ENCODE measurements at regions not wholly inside any gene's neighbourhood (a gene's known extent, or its start where the extent isn't known, plus 50 kb on each side); places are given as distances from the start of the nearest gene placed in this dataset.

DNA sequence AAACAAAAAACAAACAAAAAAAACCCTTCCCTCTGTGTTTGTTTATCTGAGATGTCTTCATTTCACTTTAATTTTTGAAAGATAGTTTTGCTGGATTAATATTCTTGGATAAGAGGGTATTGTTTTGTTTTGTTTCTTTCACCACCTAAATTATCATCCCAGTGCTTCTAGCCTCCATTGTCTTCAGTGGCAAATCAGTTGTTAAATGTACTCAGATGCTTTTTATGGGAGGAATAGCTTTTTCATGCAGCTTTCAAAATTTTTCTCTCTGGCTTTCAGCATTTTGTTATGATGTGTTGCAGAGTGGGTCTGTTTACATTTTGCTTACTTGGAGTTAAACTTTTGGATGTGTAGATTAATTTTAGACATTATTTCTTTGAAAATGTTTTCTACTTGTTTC, 203.5 kb upstream of the DCC start:
- DNase-seq: no peak
- Histone ChIP-seq H3K9me3 (no peaks in the 10 kb centered on the region), H3K36me3 (no peaks in the 10 kb centered on the region), H3K27ac (no peak overlapping the region), H3K27me3 (no peaks in the 10 kb centered on the region), H3K4me3 (no peak overlapping the region), H3K4me1 (no peaks in the 10 kb centered on the region)
- TF ChIP-seq POLR2A (IDR thresholded peaks at IDR 0.05): no peak
- TF ChIP-seq, protein P1, sequence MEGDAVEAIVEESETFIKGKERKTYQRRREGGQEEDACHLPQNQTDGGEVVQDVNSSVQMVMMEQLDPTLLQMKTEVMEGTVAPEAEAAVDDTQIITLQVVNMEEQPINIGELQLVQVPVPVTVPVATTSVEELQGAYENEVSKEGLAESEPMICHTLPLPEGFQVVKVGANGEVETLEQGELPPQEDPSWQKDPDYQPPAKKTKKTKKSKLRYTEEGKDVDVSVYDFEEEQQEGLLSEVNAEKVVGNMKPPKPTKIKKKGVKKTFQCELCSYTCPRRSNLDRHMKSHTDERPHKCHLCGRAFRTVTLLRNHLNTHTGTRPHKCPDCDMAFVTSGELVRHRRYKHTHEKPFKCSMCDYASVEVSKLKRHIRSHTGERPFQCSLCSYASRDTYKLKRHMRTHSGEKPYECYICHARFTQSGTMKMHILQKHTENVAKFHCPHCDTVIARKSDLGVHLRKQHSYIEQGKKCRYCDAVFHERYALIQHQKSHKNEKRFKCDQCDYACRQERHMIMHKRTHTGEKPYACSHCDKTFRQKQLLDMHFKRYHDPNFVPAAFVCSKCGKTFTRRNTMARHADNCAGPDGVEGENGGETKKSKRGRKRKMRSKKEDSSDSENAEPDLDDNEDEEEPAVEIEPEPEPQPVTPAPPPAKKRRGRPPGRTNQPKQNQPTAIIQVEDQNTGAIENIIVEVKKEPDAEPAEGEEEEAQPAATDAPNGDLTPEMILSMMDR (IDR thresholded peaks at IDR 0.05): no peak
- intact Hi-C loops (cut with DNase I; ENCODE audit: low total_unique reads): no loop called here

DNA sequence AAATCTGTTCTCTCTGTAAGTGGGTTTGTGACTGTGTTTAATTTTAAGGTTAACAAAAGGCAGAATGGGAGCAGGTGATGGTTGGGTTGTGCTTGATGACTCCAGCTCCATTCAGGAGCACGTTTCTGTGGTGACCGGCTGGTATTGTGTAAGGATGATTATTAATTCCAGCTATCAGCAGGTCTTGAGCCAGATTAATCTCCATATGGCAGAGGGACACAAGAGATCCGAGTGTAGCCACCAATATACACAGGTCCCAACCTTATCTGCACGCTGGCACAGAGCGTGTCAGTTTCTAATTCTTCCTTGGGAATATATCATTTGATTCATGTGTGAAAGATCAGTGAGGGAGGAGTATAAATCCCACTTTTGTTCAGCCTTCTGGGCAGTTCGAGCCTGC, 199.0 kb upstream of the DCC start:
- intact Hi-C loops (cut with DNase I; ENCODE audit: low total_unique reads): no loop called here

DNA sequence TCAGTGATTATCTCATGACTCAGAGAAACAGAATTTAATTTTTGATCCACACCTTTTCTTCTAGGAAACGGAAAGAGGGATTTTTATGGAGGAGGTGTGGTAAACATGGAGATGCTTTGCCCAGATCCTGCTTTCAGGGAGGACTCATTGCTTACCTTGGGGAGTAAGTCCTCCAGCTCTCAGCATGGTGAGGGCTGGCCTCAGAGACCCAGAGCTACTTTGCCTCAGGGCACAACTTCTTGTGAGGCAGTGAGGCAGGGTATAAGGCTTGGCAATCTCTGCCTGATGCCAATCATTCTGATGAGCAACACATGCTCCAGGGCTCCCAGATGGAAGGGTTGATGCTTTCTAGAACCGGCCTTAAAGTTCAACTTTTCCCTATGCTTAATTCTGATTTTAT, 189.9 kb upstream of the DCC start:
- Histone ChIP-seq H3K36me3 (no peaks in the 10 kb centered on the region), H3K4me3 (no peak overlapping the region), H3K27me3 (no peaks in the 10 kb centered on the region), H3K9me3 (no peaks in the 10 kb centered on the region), H3K27ac (no peak overlapping the region), H3K4me1 (no peaks in the 10 kb centered on the region)
- DNase-seq: no peak
- intact Hi-C loops (cut with DNase I; ENCODE audit: low total_unique reads): no loop called here
- TF ChIP-seq POLR2A (IDR thresholded peaks at IDR 0.05): no peak

More for the DNA sequence above, 199.0 kb upstream of the DCC start:
- no peak for DNase-seq
- Histone ChIP-seq H3K9me3 (no peaks in the 10 kb centered on the region), H3K27ac (no peak overlapping the region), H3K27me3 (no peaks in the 10 kb centered on the region), H3K36me3 (no peaks in the 10 kb centered on the region), H3K4me1 (no peaks in the 10 kb centered on the region), H3K4me3 (no peak overlapping the region)
- no peak for TF ChIP-seq POLR2A (IDR thresholded peaks at IDR 0.05)
- TF ChIP-seq, protein P1 (IDR thresholded peaks at IDR 0.05): no peak

DNA sequence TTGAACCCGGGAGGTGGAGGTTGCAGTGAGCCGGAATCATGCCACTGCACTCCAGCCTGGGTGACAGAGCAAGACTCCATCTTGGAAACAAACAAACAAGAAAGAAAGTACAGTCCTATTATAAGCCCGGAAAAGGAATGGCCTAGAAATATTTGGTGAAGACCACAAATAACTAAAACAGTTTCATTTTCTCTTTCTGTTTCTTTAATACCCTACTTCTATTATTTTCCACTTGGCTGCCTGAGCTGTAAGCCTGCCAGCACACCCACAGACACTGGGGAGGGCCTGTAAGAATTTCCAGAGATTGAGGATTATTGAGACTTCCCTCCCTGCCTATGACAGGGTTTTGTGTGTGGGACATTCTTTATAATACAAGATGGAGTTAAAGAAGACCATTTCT, 188.0 kb upstream of the DCC start:
- H3K27ac ChIP-seq: no peak overlapping the region
- no peaks in the 10 kb centered on the region for H3K36me3 ChIP-seq
- H3K4me3 ChIP-seq: no peak overlapping the region
- TF ChIP-seq POLR2A (IDR thresholded peaks at IDR 0.05): no peak
- TF ChIP-seq, protein P1 (IDR thresholded peaks at IDR 0.05): no peak
- DNase-seq: no peak
- no peaks in the 10 kb centered on the region for H3K4me1 ChIP-seq
- intact Hi-C loops (cut with DNase I; ENCODE audit: low total_unique reads): no loop called here
- H3K9me3 ChIP-seq: no peaks in the 10 kb centered on the region
- no peaks in the 10 kb centered on the region for H3K27me3 ChIP-seq

DNA sequence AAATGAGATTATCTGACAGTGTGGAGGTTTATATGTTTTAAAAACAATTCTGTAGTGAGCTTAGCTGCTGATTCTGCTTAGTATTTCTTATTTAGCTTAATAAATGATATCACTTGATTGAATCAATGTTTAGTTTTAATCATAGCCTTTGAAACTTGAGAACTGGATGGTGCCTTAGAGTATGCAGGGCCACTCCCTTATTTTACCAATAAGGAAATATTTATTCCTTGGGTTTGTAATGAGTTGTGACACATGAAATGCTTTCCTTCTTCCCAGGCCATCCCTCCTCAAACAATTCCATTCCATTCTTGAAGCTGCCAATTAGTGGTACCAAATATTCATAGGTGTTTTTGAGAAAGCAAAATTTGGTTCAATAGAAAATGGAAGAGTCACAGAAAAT, 183.8 kb upstream of the DCC start:
- H3K27me3 ChIP-seq: no peaks in the 10 kb centered on the region
- no peaks in the 10 kb centered on the region for H3K4me1 ChIP-seq
- H3K9me3 ChIP-seq: no peaks in the 10 kb centered on the region
- no peaks in the 10 kb centered on the region for H3K36me3 ChIP-seq
- no peak overlapping the region for H3K27ac ChIP-seq
- no peak overlapping the region for H3K4me3 ChIP-seq
- no peak for DNase-seq
- intact Hi-C loops (cut with DNase I; ENCODE audit: low total_unique reads): no loop called here
- TF ChIP-seq POLR2A (IDR thresholded peaks at IDR 0.05): no peak
- TF ChIP-seq, protein P1 (IDR thresholded peaks at IDR 0.05): no peak

DNA sequence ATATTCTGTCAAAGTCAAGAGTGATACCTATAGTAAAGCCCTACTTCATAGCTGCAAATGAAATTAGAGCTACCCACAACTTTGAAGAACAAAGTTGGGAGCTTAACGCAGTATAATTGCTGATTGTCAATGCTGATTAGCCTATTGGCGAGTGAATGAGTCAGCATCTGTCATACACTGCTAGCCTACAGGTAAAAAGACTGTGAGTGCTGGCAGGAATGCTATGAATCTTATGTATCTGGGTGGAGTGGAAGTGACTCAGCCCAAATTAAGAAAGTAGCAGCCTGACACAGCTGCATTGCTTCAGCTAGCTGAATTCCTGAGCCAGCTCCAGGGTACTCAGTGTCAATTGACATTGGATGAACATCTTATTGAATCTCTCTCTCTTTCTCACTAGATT, 179.4 kb upstream of the DCC start:
- Histone ChIP-seq H3K4me3 (no peak overlapping the region), H3K27me3 (no peaks in the 10 kb centered on the region), H3K9me3 (no peaks in the 10 kb centered on the region), H3K36me3 (no peaks in the 10 kb centered on the region), H3K4me1 (no peaks in the 10 kb centered on the region), H3K27ac (no peak overlapping the region)
- TF ChIP-seq, protein P1 (IDR thresholded peaks at IDR 0.05): no peak
- DNase-seq: no peak
- intact Hi-C loops (cut with DNase I; ENCODE audit: low total_unique reads): no loop called here

Data from uterus (tissue), 3 donors.